ENCODE measurements at regions not wholly inside any gene's neighbourhood (a gene's known extent, or its start where the extent isn't known, plus 50 kb on each side); places are given as distances from the start of the nearest gene placed in this dataset.

GRCh38 chr18:68221111-68221724 is 493.7 kb downstream of the TMX3 start:
- Histone ChIP-seq H3K4me1 (ENCODE audit: insufficient read depth) (no peaks in the 10 kb centered on the region), H3K27me3 (no peaks in the 10 kb centered on the region), H2AFZ (no peak overlapping the region), H3K27ac (no peak overlapping the region), H3K9me2 (replicated peaks; ENCODE audit: insufficient read depth) (no peaks in the 10 kb centered on the region), H4K20me1 (ENCODE audit: insufficient read depth, poor library complexity, severe bottlenecking) (no peaks in the 10 kb centered on the region), H3K9me3 (ENCODE audit: low read depth) (no peaks in the 10 kb centered on the region), H3K36me3 (replicated peaks; ENCODE audit: insufficient read depth, low read depth) (no peaks in the 10 kb centered on the region), H3K4me2 (no peak overlapping the region), H3K79me2 (no peaks in the 10 kb centered on the region), H3K4me3 (no peak overlapping the region)
- no peak for DNase-seq (ENCODE audit: low spot score)
- WGBS (ENCODE audit: low lambda C conversion rate, missing lambda C conversion rate), result 63% methylated on average over 1 of the region's 1 CpG
- no peak for TF ChIP-seq EZH2phosphoT487 (IDR thresholded peaks at IDR 0.05; ENCODE audit: low read depth, severe bottlenecking, unreplicated experiment)
- no peak for TF ChIP-seq CTCF (IDR thresholded peaks at IDR 0.05; ENCODE audit: poor library complexity)
- TF ChIP-seq EZH2 (IDR thresholded peaks at IDR 0.05; ENCODE audit: borderline replicate concordance), result no peak

GRCh38 chr18:68220458-68220857 is 494.4 kb downstream of the TMX3 start:
- DNase-seq (ENCODE audit: low spot score), result no peak
- Histone ChIP-seq H3K4me1 (ENCODE audit: insufficient read depth) (no peaks in the 10 kb centered on the region), H3K36me3 (replicated peaks; ENCODE audit: insufficient read depth, low read depth) (no peaks in the 10 kb centered on the region), H3K79me2 (no peaks in the 10 kb centered on the region), H3K4me2 (no peak overlapping the region), H3K27ac (no peak overlapping the region), H4K20me1 (ENCODE audit: insufficient read depth, poor library complexity, severe bottlenecking) (no peaks in the 10 kb centered on the region), H3K27me3 (no peaks in the 10 kb centered on the region), H3K4me3 (no peak overlapping the region), H3K9me3 (ENCODE audit: low read depth) (no peaks in the 10 kb centered on the region), H3K9me2 (replicated peaks; ENCODE audit: insufficient read depth) (no peaks in the 10 kb centered on the region), H2AFZ (no peak overlapping the region)
- no peak for TF ChIP-seq CTCF (IDR thresholded peaks at IDR 0.05; ENCODE audit: poor library complexity)
- WGBS (ENCODE audit: low lambda C conversion rate, missing lambda C conversion rate), result 93% methylated on average over 2 of the region's 2 CpGs

GRCh38 chr18:68219872-68220271 is 495.0 kb downstream of the TMX3 start:
- H3K27ac ChIP-seq, result no peak overlapping the region
- H3K4me3 ChIP-seq, result no peak overlapping the region
- H3K9me3 ChIP-seq (ENCODE audit: low read depth), result no peaks in the 10 kb centered on the region
- no peaks in the 10 kb centered on the region for H3K79me2 ChIP-seq
- H3K4me2 ChIP-seq, result no peak overlapping the region
- no peaks in the 10 kb centered on the region for H3K9me2 ChIP-seq (replicated peaks; ENCODE audit: insufficient read depth)
- H3K36me3 ChIP-seq (replicated peaks; ENCODE audit: insufficient read depth, low read depth), result no peaks in the 10 kb centered on the region
- H3K4me1 ChIP-seq (ENCODE audit: insufficient read depth), result no peaks in the 10 kb centered on the region
- H3K27me3 ChIP-seq, result no peaks in the 10 kb centered on the region
- DNase-seq (ENCODE audit: low spot score), result no peak
- H4K20me1 ChIP-seq (ENCODE audit: insufficient read depth, poor library complexity, severe bottlenecking), result no peaks in the 10 kb centered on the region
- no peak overlapping the region for H2AFZ ChIP-seq
- TF ChIP-seq CTCF (IDR thresholded peaks at IDR 0.05; ENCODE audit: poor library complexity) (no peak), EZH2phosphoT487 (IDR thresholded peaks at IDR 0.05; ENCODE audit: low read depth, severe bottlenecking, unreplicated experiment) (no peak), EZH2 (IDR thresholded peaks at IDR 0.05; ENCODE audit: borderline replicate concordance) (no peak)

- H3K9me2 ChIP-seq (replicated peaks; ENCODE audit: insufficient read depth), result no peaks in the 10 kb centered on the region
- H4K20me1 ChIP-seq (ENCODE audit: insufficient read depth, poor library complexity, severe bottlenecking), result no peaks in the 10 kb centered on the region
- no peaks in the 10 kb centered on the region for H3K79me2 ChIP-seq
- no peaks in the 10 kb centered on the region for H3K27me3 ChIP-seq
- H3K9me3 ChIP-seq (ENCODE audit: low read depth), result no peaks in the 10 kb centered on the region
- H3K36me3 ChIP-seq (replicated peaks; ENCODE audit: insufficient read depth, low read depth), result no peaks in the 10 kb centered on the region
- H3K4me2 ChIP-seq, result no peak overlapping the region
- H2AFZ ChIP-seq, result no peak overlapping the region
- WGBS (ENCODE audit: low lambda C conversion rate, missing lambda C conversion rate), result 95% methylated on average over 2 of the region's 2 CpGs
- H3K4me1 ChIP-seq (ENCODE audit: insufficient read depth), result no peaks in the 10 kb centered on the region
- no peak overlapping the region for H3K4me3 ChIP-seq
- DNase-seq (ENCODE audit: low spot score), result no peak
- H3K27ac ChIP-seq, result no peak overlapping the region
- TF ChIP-seq EZH2phosphoT487 (IDR thresholded peaks at IDR 0.05; ENCODE audit: low read depth, severe bottlenecking, unreplicated experiment) (no peak), CTCF (IDR thresholded peaks at IDR 0.05; ENCODE audit: poor library complexity) (no peak), EZH2 (IDR thresholded peaks at IDR 0.05; ENCODE audit: borderline replicate concordance) (no peak)
Measured at GRCh38 chr18:68219274-68219673, 495.6 kb downstream of the TMX3 start.

Data from hepatocyte (in vitro differentiated cells).